ENCODE measurements at regions not wholly inside any gene's neighbourhood (a gene's known extent, or its start where the extent isn't known, plus 50 kb on each side); places are given as distances from the start of the nearest gene placed in this dataset.

- in situ Hi-C loops (cut with MboI) = no loop called here
- H3K4me3 ChIP-seq = no peak overlapping the region
- H3K36me3 ChIP-seq (ENCODE audit: low read depth) = no peaks in the 10 kb centered on the region
- H3K27me3 ChIP-seq (replicated peaks; ENCODE audit: insufficient read depth) = no peaks in the 10 kb centered on the region; the same call in 1 of the 2 replicates
- no peak overlapping the region for H3K27ac ChIP-seq
- no peak for TF ChIP-seq EZH2 (IDR thresholded peaks at IDR 0.05; ENCODE audit: insufficient read depth, poor library complexity, severe bottlenecking)
- no peak for TF ChIP-seq EZH2phosphoT487 (IDR thresholded peaks at IDR 0.05; ENCODE audit: insufficient read depth, low read depth)
- no peak overlapping the region for H3K9ac ChIP-seq
- no peaks in the 10 kb centered on the region for H3K79me2 ChIP-seq (ENCODE audit: insufficient read depth)
- WGBS, 2 experiments (ENCODE audit: low coverage in 1 of 2, low lambda C conversion rate in 2 of 2, missing lambda C conversion rate in 2 of 2) = 66 to 67% methylated on average over 11 of the region's 11 CpGs
- H3K4me2 ChIP-seq (ENCODE audit: unreplicated experiment) = no peak overlapping the region
- H3K9me3 ChIP-seq (ENCODE audit: low read depth) = no peaks in the 10 kb centered on the region
- no peaks in the 10 kb centered on the region for H3K4me1 ChIP-seq (ENCODE audit: insufficient read depth)
- no peaks in the 10 kb centered on the region for H3K9me2 ChIP-seq (ENCODE audit: insufficient read depth)
- no peak overlapping the region for H2AFZ ChIP-seq
- DNase-seq = no peak
- no peaks in the 10 kb centered on the region for H4K20me1 ChIP-seq (ENCODE audit: insufficient read depth)
- H3F3A ChIP-seq (ENCODE audit: insufficient read depth) = no peaks in the 10 kb centered on the region
These were observed 53.9 kb upstream of the TEX55 start for GRCh38 chr3:119091936-119092677.

GRCh38 chr3:119087799-119088198, 53.2 kb upstream of the IGSF11 start:
- Histone ChIP-seq H3K27me3 (replicated peaks; ENCODE audit: insufficient read depth) (no peaks in the 10 kb centered on the region; the same call in 1 of the 2 replicates), H3K9me3 (ENCODE audit: low read depth) (no peaks in the 10 kb centered on the region), H2AFZ (no peak overlapping the region), H3K27ac (no peak overlapping the region), H3K4me2 (ENCODE audit: unreplicated experiment) (no peak overlapping the region), H3F3A (ENCODE audit: insufficient read depth) (no peaks in the 10 kb centered on the region), H3K4me3 (no peak overlapping the region), H3K9me2 (ENCODE audit: insufficient read depth) (no peaks in the 10 kb centered on the region), H4K20me1 (ENCODE audit: insufficient read depth) (no peaks in the 10 kb centered on the region), H3K36me3 (ENCODE audit: low read depth) (no peaks in the 10 kb centered on the region), H3K9ac (no peak overlapping the region), H3K4me1 (ENCODE audit: insufficient read depth) (no peaks in the 10 kb centered on the region), H3K79me2 (ENCODE audit: insufficient read depth) (no peaks in the 10 kb centered on the region)
- no peak for TF ChIP-seq EZH2phosphoT487 (IDR thresholded peaks at IDR 0.05; ENCODE audit: insufficient read depth, low read depth)
- DNase-seq = no peak
- in situ Hi-C loops (cut with MboI) = loop anchor here (10.0 kb wide), 1 partner anchor 203 kb away; no protein-coding TSS in a partner anchor
- 14 to 22% methylated on average over 1 of the region's 1 CpG for WGBS, 2 experiments (ENCODE audit: low coverage in 1 of 2, low lambda C conversion rate in 2 of 2, missing lambda C conversion rate in 2 of 2)

GRCh38 chr3:119085070-119085439, 50.4 kb upstream of the IGSF11 start:
- no peak overlapping the region for H3K27ac ChIP-seq

GRCh38 chr3:119084371-119085069, 49.9 kb upstream of the IGSF11 start:
- 13 to 26% methylated on average over 4 of the region's 4 CpGs for WGBS, 2 experiments (ENCODE audit: low coverage in 1 of 2, low lambda C conversion rate in 2 of 2, missing lambda C conversion rate in 2 of 2)

More at GRCh38 chr3:119085070-119085439, 50.4 kb upstream of the IGSF11 start:
- Histone ChIP-seq H3K27me3 (replicated peaks; ENCODE audit: insufficient read depth) (no peaks in the 10 kb centered on the region; the same call in 1 of the 2 replicates), H3K9me2 (ENCODE audit: insufficient read depth) (no peaks in the 10 kb centered on the region), H2AFZ (no peak overlapping the region), H3K36me3 (ENCODE audit: low read depth) (no peaks in the 10 kb centered on the region), H3K79me2 (ENCODE audit: insufficient read depth) (no peaks in the 10 kb centered on the region), H3F3A (ENCODE audit: insufficient read depth) (no peaks in the 10 kb centered on the region), H3K4me1 (ENCODE audit: insufficient read depth) (no peaks in the 10 kb centered on the region), H3K4me2 (ENCODE audit: unreplicated experiment) (no peak overlapping the region), H3K9ac (no peak overlapping the region), H4K20me1 (ENCODE audit: insufficient read depth) (no peaks in the 10 kb centered on the region), H3K9me3 (ENCODE audit: low read depth) (no peaks in the 10 kb centered on the region), H3K4me3 (no peak overlapping the region)
- 33 to 35% methylated on average over 3 of the region's 3 CpGs for WGBS, 2 experiments (ENCODE audit: low coverage in 1 of 2, low lambda C conversion rate in 2 of 2, missing lambda C conversion rate in 2 of 2)
- TF ChIP-seq EZH2 (IDR thresholded peaks at IDR 0.05; ENCODE audit: insufficient read depth, poor library complexity, severe bottlenecking) (no peak), EZH2phosphoT487 (IDR thresholded peaks at IDR 0.05; ENCODE audit: insufficient read depth, low read depth) (no peak)
- DNase-seq = no peak
- in situ Hi-C loops (cut with MboI) = loop anchor here (10.0 kb wide), 1 partner anchor 200 kb away; no protein-coding TSS in a partner anchor

More at GRCh38 chr3:119084371-119085069, 49.9 kb upstream of the IGSF11 start:
- no peaks in the 10 kb centered on the region for H3F3A ChIP-seq (ENCODE audit: insufficient read depth)
- no peak overlapping the region for H3K4me2 ChIP-seq (ENCODE audit: unreplicated experiment)
- H4K20me1 ChIP-seq (ENCODE audit: insufficient read depth) = no peaks in the 10 kb centered on the region
- H3K9me3 ChIP-seq (ENCODE audit: low read depth) = no peaks in the 10 kb centered on the region
- no peaks in the 10 kb centered on the region for H3K9me2 ChIP-seq (ENCODE audit: insufficient read depth)
- in situ Hi-C loops (cut with MboI) = loop anchor here (10.0 kb wide), 1 partner anchor 200 kb away; no protein-coding TSS in a partner anchor
- no peaks in the 10 kb centered on the region; the same call in 1 of the 2 replicates for H3K27me3 ChIP-seq (replicated peaks; ENCODE audit: insufficient read depth)
- H2AFZ ChIP-seq = no peak overlapping the region
- no peak overlapping the region for H3K4me3 ChIP-seq
- H3K4me1 ChIP-seq (ENCODE audit: insufficient read depth) = no peaks in the 10 kb centered on the region
- H3K36me3 ChIP-seq (ENCODE audit: low read depth) = no peaks in the 10 kb centered on the region
- DNase-seq = no peak
- no peaks in the 10 kb centered on the region for H3K79me2 ChIP-seq (ENCODE audit: insufficient read depth)
- no peak for TF ChIP-seq EZH2phosphoT487 (IDR thresholded peaks at IDR 0.05; ENCODE audit: insufficient read depth, low read depth)
- no peak for TF ChIP-seq EZH2 (IDR thresholded peaks at IDR 0.05; ENCODE audit: insufficient read depth, poor library complexity, severe bottlenecking)
- H3K27ac ChIP-seq = no peak overlapping the region
- no peak overlapping the region for H3K9ac ChIP-seq
